ENCODE measurements at regions not wholly inside any gene's neighbourhood (a gene's known extent, or its start where the extent isn't known, plus 50 kb on each side); places are given as distances from the start of the nearest gene placed in this dataset.

DNA sequence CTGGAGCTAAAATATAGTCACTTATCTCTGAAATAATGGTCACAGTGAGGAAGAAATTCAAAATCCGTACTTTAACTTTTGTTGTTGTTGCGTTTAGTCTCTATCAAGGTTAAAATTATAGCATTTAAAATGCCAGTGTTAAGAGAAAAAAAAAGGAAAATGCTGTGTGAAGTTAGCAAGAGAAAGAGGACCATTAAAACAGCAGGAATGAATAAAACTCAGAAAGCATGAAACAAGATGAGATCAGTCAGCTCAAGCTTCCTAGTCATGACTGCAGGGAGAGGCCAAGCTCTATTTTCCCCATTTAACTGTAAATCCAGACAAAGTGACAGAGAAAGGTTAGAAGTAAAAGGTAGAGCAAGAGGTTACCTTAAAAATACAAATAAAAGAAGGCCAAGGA, 281.7 kb upstream of the ATP5MC3 start:
- no peak for DNase-seq (ENCODE audit: low read depth)

DNA sequence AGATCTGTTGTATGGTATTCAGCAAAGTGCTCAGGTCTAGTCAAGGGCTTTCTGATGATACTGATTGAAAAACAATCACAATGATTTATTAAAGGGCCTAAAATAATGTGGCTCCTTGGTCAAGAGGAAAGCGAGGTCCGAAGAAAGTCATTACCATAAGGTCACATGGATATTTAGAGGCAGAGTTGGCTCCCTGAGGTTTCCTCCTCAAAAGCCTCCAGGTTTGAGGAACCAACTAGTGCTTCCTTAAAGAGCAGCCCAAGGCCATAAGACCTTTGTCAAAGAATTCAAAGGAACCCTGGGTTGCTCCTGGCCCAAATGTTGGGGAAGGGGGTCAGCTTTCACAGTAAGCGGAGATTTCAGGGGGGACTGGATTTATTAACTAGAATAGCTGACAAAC, 280.7 kb upstream of the ATP5MC3 start:
- no peak for DNase-seq (ENCODE audit: low read depth)

DNA sequence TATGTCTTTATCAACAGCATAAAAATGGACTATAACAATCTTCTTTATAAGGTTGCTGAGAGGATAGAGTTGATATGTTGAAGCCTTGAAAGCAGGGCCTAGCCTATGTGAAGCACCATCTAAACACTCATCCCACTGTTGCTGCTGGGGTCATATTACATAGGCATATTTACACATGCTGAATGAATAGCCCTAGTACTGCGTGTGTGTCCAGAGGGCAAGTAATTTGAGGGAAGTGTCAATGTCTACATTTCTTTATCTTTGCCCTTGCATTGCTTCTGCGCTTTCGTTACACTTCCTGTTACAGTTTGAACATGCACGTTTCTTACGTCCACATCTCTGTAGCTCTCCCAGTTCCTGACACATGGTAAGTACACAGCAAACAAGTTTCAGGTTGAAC, 280.3 kb upstream of the ATP5MC3 start:
- no peak for DNase-seq (ENCODE audit: low read depth)

GRCh38 chr2:175457895-175458448, 276.5 kb upstream of the ATP5MC3 start:
- no peak for DNase-seq (ENCODE audit: low read depth)

DNA sequence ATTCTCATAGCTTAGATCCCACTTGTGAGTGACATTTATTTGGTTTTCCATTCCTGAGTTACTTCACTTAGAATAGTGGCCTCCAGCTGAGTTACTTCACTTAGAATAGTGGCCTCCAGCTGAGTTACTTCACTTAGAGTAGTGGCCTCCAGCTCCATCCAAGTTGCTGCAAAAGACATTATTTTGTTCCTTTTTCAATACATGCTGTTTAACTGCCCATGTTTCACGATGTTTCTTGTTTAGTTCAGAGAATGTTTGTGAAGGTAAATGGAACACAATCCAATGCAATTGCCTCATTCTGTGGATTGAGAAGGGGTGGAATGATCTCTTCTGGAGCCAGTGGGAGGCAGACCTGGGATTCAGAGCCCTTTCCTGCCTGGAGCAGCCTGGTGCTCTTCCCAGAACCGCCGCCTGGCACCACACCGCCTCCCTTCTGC, 273.5 kb upstream of the ATP5MC3 start:
- no peak for DNase-seq (ENCODE audit: low read depth)

DNA sequence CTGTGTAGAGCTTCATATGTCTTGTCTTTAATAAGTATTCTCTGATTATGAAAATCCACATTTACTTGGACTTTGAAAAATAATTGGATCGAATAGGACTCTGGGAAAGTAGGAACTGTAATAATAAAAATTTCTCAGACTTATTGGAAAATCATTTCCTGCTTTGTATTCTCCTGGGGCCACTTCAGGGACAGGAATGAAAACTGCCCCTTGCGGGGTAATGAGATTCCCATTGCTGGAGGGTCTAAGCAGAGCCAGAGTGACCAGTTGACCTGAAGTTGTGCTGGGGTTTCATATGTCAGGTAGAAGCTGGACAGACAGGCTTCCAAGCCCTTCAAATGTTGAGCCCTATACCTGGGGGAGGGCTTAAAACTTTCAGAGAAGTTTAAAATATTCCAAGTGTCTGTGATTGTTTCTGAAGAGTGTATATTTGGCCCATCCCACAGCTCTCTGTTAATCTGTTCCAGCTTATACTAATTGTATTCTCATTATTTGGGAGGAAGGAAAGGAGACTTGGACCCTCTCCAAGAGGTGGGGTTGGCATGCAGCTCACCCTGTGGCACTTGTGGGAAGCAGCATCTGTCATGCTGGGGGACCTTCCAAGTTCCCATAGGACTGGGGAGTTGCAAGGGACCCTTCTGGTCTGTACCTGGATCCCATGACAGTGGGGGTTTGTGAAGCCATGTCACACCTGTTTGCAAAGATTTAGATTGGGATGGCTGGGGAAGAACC, 268.7 kb upstream of the ATP5MC3 start:
- DNase-seq (ENCODE audit: low read depth): no peak

- DNase-seq (ENCODE audit: low read depth): no peak
Measured at GRCh38 chr2:175449616-175450015, 268.1 kb upstream of the ATP5MC3 start.

GRCh38 chr2:175446201-175446600, 264.7 kb upstream of the ATP5MC3 start:
- DNase-seq (ENCODE audit: low read depth): no peak

- DNase-seq (ENCODE audit: low read depth): no peak
Measured at GRCh38 chr2:175445281-175445680, 263.8 kb upstream of the ATP5MC3 start.

- DNase-seq (ENCODE audit: low read depth): no peak
Measured at GRCh38 chr2:175442441-175442840, 260.9 kb upstream of the ATP5MC3 start.

DNA sequence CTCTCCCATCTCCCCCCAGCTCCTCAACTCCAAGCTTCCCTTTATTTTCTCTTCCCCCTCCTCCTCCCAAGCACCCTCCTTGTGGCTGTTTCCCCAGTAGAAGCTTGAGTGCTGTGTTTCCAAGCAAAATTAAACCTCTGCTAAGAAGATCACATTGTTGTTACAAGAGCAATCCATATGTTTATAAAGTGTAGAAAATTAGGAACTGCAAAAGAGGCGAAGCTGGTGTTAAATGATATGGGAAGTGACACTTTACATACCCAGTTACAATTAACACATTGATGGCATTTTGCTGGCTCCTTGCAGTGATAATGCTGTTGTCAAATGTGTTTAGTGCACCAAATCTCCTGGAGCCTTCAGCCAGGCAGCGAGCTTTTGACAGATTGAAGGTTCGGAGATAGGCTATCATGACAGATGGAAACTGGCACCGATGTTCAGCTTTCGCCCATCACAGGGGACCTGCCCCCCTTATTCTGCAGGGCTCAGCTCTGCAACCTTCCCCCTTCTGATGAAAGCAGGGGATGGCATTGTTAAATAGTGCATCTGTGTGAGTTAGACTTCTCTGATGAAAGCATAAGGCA, 259.8 kb upstream of the ATP5MC3 start:
- no peak for DNase-seq (ENCODE audit: low read depth)

DNA sequence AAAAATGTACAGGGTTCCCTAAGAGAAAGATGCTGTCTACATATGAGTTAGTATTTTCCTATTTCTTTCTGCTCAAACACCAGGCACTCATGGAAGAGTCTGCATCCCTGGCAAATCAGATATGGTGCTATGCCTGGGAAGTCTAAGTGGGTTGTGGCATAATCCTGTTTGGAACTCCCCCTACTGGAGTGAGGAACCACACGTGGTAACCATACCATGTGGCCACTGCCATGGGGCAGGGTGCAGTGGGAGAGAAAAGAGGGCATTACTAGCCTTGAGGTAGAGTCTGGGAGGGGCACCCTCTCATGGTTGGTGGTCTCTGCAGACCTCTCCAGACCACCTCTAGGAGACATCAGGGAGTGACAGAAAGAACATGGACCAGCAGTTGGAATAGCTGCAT, 257.9 kb upstream of the ATP5MC3 start:
- no peak for DNase-seq (ENCODE audit: low read depth)

- DNase-seq (ENCODE audit: low read depth): no peak
Measured at GRCh38 chr2:175437167-175437566, 255.7 kb upstream of the ATP5MC3 start.

- DNase-seq (ENCODE audit: low read depth): no peak
Measured at GRCh38 chr2:175436076-175436475, 254.6 kb upstream of the ATP5MC3 start.

GRCh38 chr2:175435012-175435411, 253.5 kb upstream of the ATP5MC3 start:
- peak; percentile 2 for DNase-seq (ENCODE audit: low read depth)

DNA sequence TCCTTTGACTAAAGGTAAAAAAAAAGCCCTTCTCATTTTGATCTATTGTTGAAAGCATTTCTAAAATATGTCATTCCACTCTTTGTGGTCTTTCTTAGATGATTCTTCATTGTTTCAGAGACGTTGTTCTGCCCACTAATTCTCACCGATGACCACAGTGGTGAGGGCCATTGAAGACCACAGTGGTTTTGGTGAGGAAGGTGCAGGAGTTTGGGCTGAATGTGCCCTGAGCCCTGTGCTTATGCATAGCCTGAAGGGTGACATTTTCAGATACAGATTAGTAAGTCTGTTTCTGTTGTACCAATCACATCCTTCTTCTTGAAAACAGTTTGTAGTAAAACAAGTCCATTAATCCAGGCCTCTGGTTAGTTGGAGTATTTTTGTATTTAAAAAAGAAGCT, 251.3 kb upstream of the ATP5MC3 start:
- no peak for DNase-seq (ENCODE audit: low read depth)

GRCh38 chr2:175432021-175432420, 250.5 kb upstream of the ATP5MC3 start:
- no peak for DNase-seq (ENCODE audit: low read depth)

DNA sequence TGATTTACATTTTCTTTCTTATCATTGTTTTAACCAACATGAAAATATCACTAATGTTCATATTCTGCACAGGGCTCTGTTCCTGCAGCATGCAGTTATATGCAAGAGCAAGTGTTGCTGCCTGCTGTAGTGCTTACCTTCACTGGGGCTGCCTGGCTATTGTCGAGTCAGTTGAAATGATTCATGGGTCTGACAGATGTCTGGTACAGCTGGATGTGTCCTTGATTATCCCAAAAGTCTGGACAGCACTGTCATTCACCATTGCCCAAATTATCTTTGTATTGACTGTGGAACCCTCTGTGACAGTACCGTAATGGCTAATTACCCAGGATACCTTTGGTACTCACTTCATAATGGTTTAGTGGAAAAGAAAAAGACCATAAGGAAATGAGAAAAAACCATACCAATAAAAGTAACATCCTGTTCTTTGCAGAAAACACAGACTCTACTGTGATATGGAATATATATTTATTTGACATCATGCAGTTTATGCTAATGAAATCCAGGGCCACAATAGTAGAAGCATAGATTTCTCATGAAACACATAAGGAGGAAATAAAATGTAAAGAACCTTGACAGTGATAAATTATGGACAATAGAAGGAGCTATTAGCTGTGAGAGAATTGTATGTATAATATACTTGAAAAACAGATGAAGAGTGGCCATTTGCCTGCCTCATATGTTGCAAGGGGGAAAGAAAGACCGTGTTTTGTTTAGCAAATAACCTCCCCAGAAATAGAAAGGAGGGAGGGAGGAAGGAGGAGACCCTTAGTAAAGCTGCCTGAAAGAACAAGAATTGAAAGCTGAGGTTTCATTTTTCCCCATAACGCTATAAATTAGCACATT, 249.8 kb upstream of the ATP5MC3 start:
- no peak for DNase-seq (ENCODE audit: low read depth)

GRCh38 chr2:175430236-175430635, 248.7 kb upstream of the ATP5MC3 start:
- DNase-seq (ENCODE audit: low read depth): no peak

- no peak for DNase-seq (ENCODE audit: low read depth)
Measured at GRCh38 chr2:175418224-175418835, 236.8 kb upstream of the ATP5MC3 start.

DNA sequence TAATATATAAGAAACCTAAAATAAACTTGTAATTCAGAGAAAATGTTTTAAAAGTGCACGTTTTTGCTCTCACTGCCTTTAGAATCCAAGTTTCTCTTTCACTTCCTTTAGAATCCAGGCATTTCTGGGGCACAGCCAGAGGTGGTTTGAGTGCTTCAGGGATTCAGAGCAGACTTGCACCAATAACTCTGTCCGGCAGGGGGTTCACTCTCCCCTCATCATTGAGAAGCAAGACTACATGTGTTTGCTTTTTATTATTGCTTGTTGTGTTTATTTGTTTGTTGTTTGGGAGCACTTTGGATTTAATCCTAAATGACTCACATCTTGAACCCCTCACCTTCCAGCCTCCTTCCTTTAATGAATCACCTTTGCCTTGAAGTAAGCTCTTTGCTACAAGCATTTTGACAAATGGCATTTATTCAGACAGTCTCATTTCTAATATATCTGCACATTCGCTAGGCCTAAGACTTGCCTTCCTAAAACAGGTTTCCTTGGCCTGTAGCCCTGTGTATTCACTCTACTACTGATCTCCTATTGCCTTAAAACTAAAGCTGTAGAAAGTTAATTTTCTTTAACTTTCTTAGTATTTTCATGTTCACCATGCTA, 233.5 kb upstream of the ATP5MC3 start:
- peak; percentile 60 for DNase-seq (ENCODE audit: low read depth)

Measured in iris pigment epithelial cell (primary cell).